GM06990 (cell line): ENCODE measurements at regions not wholly inside any gene's neighbourhood (a gene's known extent, or its start where the extent isn't known, plus 50 kb on each side); places are given as distances from the start of the nearest gene placed in this dataset.

Experiments
- DNase-seq: peaks from one replicate; pipeline ENCODE4 v3.0.0-alpha.2; 2011; ENCODE audit not compliant: insufficient read length; ENCODE audit errors: extremely low read depth
- H3K27me3 ChIP-seq: replicated peaks from 2 replicates; pipeline ENCODE4 v1.6.0; 2011; ENCODE audit warnings: low read length; ENCODE audit not compliant: control insufficient read depth, insufficient read depth
- H3K36me3 ChIP-seq: 2 replicates; pipeline ENCODE4 v1.5.1; 2011; ENCODE audit warnings: low read length; ENCODE audit not compliant: control insufficient read depth, insufficient read depth
- H3K4me3 ChIP-seq: replicated peaks from 2 replicates; pipeline ENCODE4 v1.5.1; 2011; ENCODE audit warnings: low read depth, mild to moderate bottlenecking, control low read depth, low read length
- CTCF ChIP-seq: IDR thresholded peaks from 2 replicates; pipeline ENCODE4 v1.5.1; 2011; ENCODE audit warnings: low read length, control low read depth, mild to moderate bottlenecking, inconsistent platforms; ENCODE audit not compliant: insufficient read depth, poor library complexity, severe bottlenecking

GRCh38 chr14:95818581-95818980 lies 58.1 kb upstream of the TUNAR start:
- no peaks in the 10 kb centered on the region for H3K27me3 ChIP-seq
- H3K36me3 ChIP-seq = no peaks in the 10 kb centered on the region
- TF ChIP-seq CTCF = no peak
- no peak for DNase-seq
- no peak overlapping the region for H3K4me3 ChIP-seq

DNA sequence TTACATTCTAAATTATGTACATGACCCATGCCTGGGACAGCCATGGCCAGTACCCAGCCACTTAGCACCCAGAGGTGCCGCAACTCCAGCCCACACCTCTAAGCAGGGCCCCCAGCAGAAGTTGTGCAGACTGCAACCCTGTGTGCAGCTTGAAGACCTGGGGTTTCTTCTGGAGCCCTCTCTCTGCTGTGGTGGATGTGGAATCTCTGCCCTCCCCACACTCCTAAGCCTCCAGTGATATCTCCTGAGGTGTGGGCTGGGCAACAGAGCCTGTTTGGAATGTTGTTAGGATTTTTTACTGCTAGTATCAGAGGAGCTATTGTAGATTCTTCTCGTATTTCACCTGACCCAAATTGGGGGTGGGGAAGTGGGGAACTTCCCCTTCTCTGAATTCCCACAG lies 59.4 kb upstream of the TUNAR start:
- no peak overlapping the region for H3K4me3 ChIP-seq
- DNase-seq = no peak
- no peaks in the 10 kb centered on the region; the same call in 1 of the 2 replicates for H3K27me3 ChIP-seq

GRCh38 chr14:95816539-95816938 lies 60.1 kb upstream of the TUNAR start:
- no peak for DNase-seq
- no peak overlapping the region for H3K4me3 ChIP-seq
- H3K36me3 ChIP-seq = no peaks in the 10 kb centered on the region
- no peaks in the 10 kb centered on the region; the same call in 1 of the 2 replicates for H3K27me3 ChIP-seq
- TF ChIP-seq CTCF = no peak

More for the DNA sequence above, 59.4 kb upstream of the TUNAR start:
- TF ChIP-seq CTCF = no peak
- H3K36me3 ChIP-seq = no peaks in the 10 kb centered on the region

DNA sequence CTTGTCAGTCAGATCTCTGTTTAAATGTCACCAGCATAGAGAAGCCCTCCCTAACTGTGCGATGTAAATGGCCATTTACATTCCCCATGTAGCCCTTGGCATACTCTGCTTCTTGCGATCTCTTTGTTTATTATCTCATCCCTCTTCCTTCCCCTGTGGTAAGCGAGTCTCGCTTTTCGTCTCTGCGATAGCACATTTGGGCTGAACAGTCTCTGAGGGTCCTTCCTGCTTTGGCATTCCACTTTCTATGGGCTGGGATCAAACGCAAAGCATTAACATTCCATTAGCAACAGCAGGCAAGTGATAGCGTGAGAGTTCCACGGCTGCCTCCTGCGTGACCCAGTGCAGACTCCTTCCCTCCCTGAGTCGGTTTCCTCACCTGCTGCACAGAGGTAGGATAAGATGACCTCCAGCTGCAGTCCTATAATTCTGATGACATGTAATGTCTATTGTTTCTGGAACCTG lies 61.4 kb upstream of the TUNAR start:
- DNase-seq = no peak
- H3K4me3 ChIP-seq = no peak overlapping the region
- peaks cover under 1% of the 10 kb centered on the region for H3K27me3 ChIP-seq
- H3K36me3 ChIP-seq = no peaks in the 10 kb centered on the region
- TF ChIP-seq CTCF = no peak

DNA sequence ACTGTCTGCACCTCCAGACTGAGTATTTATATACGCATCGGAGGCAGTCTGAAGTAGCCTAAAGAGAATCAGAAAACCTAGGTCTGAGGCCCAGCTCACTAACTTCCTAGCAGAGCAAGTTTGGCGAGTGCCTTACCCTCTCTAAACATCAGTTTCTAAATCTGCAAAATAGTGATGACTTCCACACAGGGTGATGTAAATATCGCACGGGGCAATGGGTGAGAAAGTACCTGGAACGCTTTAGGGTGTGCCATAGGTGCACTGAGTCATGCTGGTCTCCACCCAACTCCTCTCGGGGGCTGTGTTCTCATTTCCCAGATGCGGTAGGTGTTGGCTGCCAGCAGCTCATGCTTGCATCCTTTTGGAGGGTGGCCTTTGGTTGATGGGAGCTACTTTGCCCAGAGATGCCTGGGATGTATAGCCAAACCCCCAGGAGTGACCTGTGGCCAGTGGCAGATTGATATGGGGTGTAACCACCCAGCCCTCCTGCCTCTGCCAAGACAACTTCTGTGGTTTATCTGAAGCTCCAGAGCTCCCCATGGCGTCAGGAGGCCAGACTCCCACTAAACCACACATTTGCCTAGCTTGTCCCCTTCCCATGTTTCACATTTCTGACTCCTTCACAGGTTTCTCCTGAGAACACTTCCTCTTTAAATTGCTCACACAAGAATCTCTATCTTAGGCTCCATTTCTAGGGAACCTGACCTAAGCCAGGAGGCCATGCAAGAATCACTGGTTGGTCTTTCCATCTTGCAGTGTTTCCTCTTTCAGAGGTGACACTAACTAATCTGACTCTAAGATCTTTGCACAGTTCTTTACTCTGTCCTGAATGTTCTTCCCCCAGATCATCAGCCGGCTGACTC lies 62.0 kb upstream of the TUNAR start:
- Histone ChIP-seq H3K4me3 (no peak overlapping the region), H3K36me3 (no peaks in the 10 kb centered on the region), H3K27me3 (peaks cover 3% of the 10 kb centered on the region)
- DNase-seq = no peak
- TF ChIP-seq CTCF = no peak
